ENCODE measurements at regions not wholly inside any gene's neighbourhood (a gene's known extent, or its start where the extent isn't known, plus 50 kb on each side); places are given as distances from the start of the nearest gene placed in this dataset.

GRCh38 chr5:115068239-115069086 lies 101.2 kb downstream of the TRIM36 start:
- no peak for TF ChIP-seq CTCF (IDR thresholded peaks at IDR 0.05)
- Histone ChIP-seq H3K4me1 (no peaks in the 10 kb centered on the region), H3K36me3 (no peaks in the 10 kb centered on the region), H3K9me3 (no peaks in the 10 kb centered on the region), H3K27me3 (peaks cover 0 to 25% (median 15%) of the 10 kb centered on the region in 7 donors), H3K4me3 (no peak overlapping the region), H3K27ac (no peak overlapping the region)
- no peak for ATAC-seq
- DNase-seq = no peak
- 87 to 89% methylated on average over 14 of the region's 14 CpGs for WGBS, 2 donors
- intact Hi-C loops (cut with DNase I) = loop anchor here in 4 of 10 donors (2.0 to 10.0 kb wide), 3 partner anchors 1390 to 1456 kb away; no protein-coding TSS in a partner anchor

DNA sequence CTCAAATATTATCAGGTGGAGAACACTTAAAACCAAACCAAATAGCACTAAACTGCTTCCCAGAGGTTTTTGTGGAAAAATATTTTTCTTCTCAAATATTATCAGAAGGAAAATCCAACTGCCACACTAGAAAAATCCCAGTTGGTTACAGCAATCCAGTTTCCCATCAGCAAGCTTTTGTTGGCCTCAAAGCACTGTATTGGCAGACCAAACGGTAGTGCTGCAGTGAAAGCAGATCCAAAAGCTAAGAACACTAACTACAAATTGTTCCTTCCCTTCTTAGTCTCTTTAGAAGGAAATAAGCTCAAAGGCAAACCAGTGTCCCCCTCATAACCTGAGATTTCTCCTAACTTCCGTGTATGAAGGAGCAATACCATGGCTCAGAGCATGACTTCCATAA lies 105.3 kb downstream of the TRIM36 start:
- Histone ChIP-seq H3K4me1 (no peaks in the 10 kb centered on the region), H3K27ac (no peak overlapping the region), H3K9me3 (no peaks in the 10 kb centered on the region), H3K27me3 (no peaks in the 10 kb centered on the region), H3K36me3 (no peaks in the 10 kb centered on the region), H3K4me3 (no peak overlapping the region)
- intact Hi-C loops (cut with DNase I) = loop anchor here in 1 of 10 donors (10.0 kb wide), 1 partner anchor 1390 kb away; no protein-coding TSS in a partner anchor
- no peak for ATAC-seq
- no peak for DNase-seq
- 48 to 62% methylated on average over 2 of the region's 2 CpGs for WGBS, 2 donors
- TF ChIP-seq CTCF (IDR thresholded peaks at IDR 0.05) = no peak

DNA sequence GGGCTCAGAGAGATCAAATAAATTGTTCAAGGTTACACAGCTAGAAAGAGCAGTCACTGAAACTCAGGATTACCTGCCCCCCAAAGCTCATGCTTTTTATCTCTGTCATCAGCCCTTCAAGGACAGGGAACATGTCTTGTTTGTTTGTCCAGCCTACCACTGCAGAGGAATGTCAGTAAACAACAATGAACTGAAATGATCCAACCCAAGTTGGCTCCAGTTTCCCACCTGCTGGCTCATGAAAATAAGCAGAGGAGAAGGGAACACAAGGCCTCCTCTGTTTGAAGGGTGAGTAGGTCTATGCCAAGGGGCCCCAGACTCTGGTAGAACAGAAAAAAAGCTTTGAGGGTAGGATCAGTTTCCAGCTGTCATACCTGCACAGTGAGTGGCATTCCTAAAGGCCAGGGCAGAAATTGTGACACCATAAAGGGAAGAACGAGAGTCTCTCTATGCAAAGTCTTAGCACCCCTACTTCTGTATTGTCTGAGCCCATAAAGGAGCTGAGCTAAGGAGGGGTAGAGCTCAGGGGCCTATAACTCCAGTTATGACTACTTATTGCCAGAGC lies 115.2 kb downstream of the TRIM36 start:
- no peak for TF ChIP-seq CTCF (IDR thresholded peaks at IDR 0.05)
- H3K4me1 ChIP-seq = no peaks in the 10 kb centered on the region
- no peak overlapping the region for H3K27ac ChIP-seq
- no peaks in the 10 kb centered on the region for H3K9me3 ChIP-seq
- no peak overlapping the region for H3K4me3 ChIP-seq
- ATAC-seq (no peak), DNase-seq (no peak)
- 68 to 80% methylated on average over 1 of the region's 1 CpG for WGBS, 2 donors
- peaks cover 0 to 2% (median 0%) of the 10 kb centered on the region in 7 donors for H3K27me3 ChIP-seq
- intact Hi-C loops (cut with DNase I) = no loop called here
- H3K36me3 ChIP-seq = no peaks in the 10 kb centered on the region

GRCh38 chr5:115052948-115053347 lies 116.8 kb downstream of the TRIM36 start:
- intact Hi-C loops (cut with DNase I) = no loop called here
- H3K4me3 ChIP-seq = no peak overlapping the region
- ATAC-seq = no peak
- DNase-seq = no peak
- H3K27ac ChIP-seq = no peak overlapping the region
- H3K9me3 ChIP-seq = no peaks in the 10 kb centered on the region
- no peaks in the 10 kb centered on the region for H3K4me1 ChIP-seq
- no peak for TF ChIP-seq CTCF (IDR thresholded peaks at IDR 0.05)
- no peaks in the 10 kb centered on the region for H3K36me3 ChIP-seq
- H3K27me3 ChIP-seq = peaks cover 0 to 2% (median 0%) of the 10 kb centered on the region in 7 donors
- WGBS, 2 donors = 84 to 85% methylated on average over 2 of the region's 2 CpGs
